RWPE2 (cell line): ENCODE measurements at regions not wholly inside any gene's neighbourhood (a gene's known extent, or its start where the extent isn't known, plus 50 kb on each side); places are given as distances from the start of the nearest gene placed in this dataset.

ENCODE experiments used
- ATAC-seq: fragments of 200-7000 bp; cut with Tn5 transposase; 3 replicates; pipeline ENCODE4 v1.9.1; 2021; ENCODE audit warnings: low read depth
- DNase-seq: peaks from one replicate; pipeline ENCODE4 v3.0.0-alpha.2; 2020; ENCODE audit warnings: low spot score
- H3K27ac ChIP-seq: fragments of 450-650 bp; 2 replicates; pipeline ENCODE4 v1.5.1; 2017; ENCODE audit warnings: mild to moderate bottlenecking; ENCODE audit not compliant: poor library complexity, severe bottlenecking
- H3K27me3 ChIP-seq: fragments of 250-450 bp; sonication (Bioruptor Pico); 2 replicates; pipeline ENCODE4 v1.5.1; 2021; ENCODE audit warnings: mild to moderate bottlenecking, moderate library complexity; ENCODE audit not compliant: insufficient read depth, poor library complexity, severe bottlenecking
- H3K36me3 ChIP-seq: fragments of 250-450 bp; sonication (Bioruptor Pico); 2 replicates; pipeline ENCODE4 v1.5.1; 2020; ENCODE audit warnings: low read depth, mild to moderate bottlenecking, moderate library complexity
- H3K4me1 ChIP-seq: fragments of 250-450 bp; sonication (Bioruptor Pico); 2 replicates; pipeline ENCODE4 v1.5.1; 2021; ENCODE audit warnings: mild to moderate bottlenecking, moderate library complexity; ENCODE audit not compliant: insufficient read depth, poor library complexity, severe bottlenecking
- H3K4me3 ChIP-seq: fragments of 250-450 bp; sonication (Bioruptor Pico); 2 replicates; pipeline ENCODE4 v1.5.1; 2021; ENCODE audit warnings: mild to moderate bottlenecking, moderate library complexity; ENCODE audit not compliant: severe bottlenecking
- H3K9me3 ChIP-seq: fragments of 250-450 bp; sonication (Bioruptor Pico); 2 replicates; pipeline ENCODE4 v1.5.1; 2021; ENCODE audit warnings: mild to moderate bottlenecking, moderate library complexity; ENCODE audit not compliant: severe bottlenecking
- CTCF ChIP-seq: fragments of 450-650 bp; IDR thresholded peaks from one replicate; pipeline ENCODE4 v1.5.1; 2017; ENCODE audit warnings: mild to moderate bottlenecking, moderate library complexity; ENCODE audit not compliant: poor library complexity, severe bottlenecking

GRCh38 chr6:121984956-121985355 lies 414.5 kb upstream of the HSF2 start:
- TF ChIP-seq CTCF: no peak
- Histone ChIP-seq H3K9me3 (no peaks in the 10 kb centered on the region), H3K36me3 (no peaks in the 10 kb centered on the region), H3K4me3 (no peak overlapping the region), H3K27me3 (no peaks in the 10 kb centered on the region), H3K27ac (no peak overlapping the region), H3K4me1 (no peaks in the 10 kb centered on the region)
- DNase-seq (no peak), ATAC-seq (no peak)

GRCh38 chr6:121993362-121993761 lies 406.1 kb upstream of the HSF2 start:
- H3K27me3 ChIP-seq: no peaks in the 10 kb centered on the region
- DNase-seq (no peak), ATAC-seq (peak; percentile 64)
- no peak overlapping the region for H3K27ac ChIP-seq
- H3K4me3 ChIP-seq: no peak overlapping the region
- no peaks in the 10 kb centered on the region for H3K36me3 ChIP-seq
- H3K9me3 ChIP-seq: no peaks in the 10 kb centered on the region
- no peak for TF ChIP-seq CTCF
- no peaks in the 10 kb centered on the region for H3K4me1 ChIP-seq

GRCh38 chr6:121994919-121995318 lies 404.5 kb upstream of the HSF2 start:
- Histone ChIP-seq H3K4me1 (no peaks in the 10 kb centered on the region), H3K36me3 (no peaks in the 10 kb centered on the region), H3K27me3 (no peaks in the 10 kb centered on the region), H3K9me3 (no peaks in the 10 kb centered on the region), H3K4me3 (no peak overlapping the region), H3K27ac (no peak overlapping the region)
- no peak for TF ChIP-seq CTCF
- no peak for DNase-seq
- ATAC-seq: no peak

- Histone ChIP-seq H3K36me3 (no peaks in the 10 kb centered on the region), H3K27ac (no peak overlapping the region), H3K9me3 (no peaks in the 10 kb centered on the region), H3K4me3 (no peak overlapping the region), H3K4me1 (no peaks in the 10 kb centered on the region), H3K27me3 (no peaks in the 10 kb centered on the region)
- no peak for DNase-seq
- no peak for TF ChIP-seq CTCF
- ATAC-seq: no peak
Measured at GRCh38 chr6:121998631-121999030, 400.8 kb upstream of the HSF2 start.

- Histone ChIP-seq H3K27me3 (no peaks in the 10 kb centered on the region), H3K4me3 (no peak overlapping the region), H3K36me3 (no peaks in the 10 kb centered on the region), H3K27ac (no peak overlapping the region), H3K4me1 (no peaks in the 10 kb centered on the region), H3K9me3 (no peaks in the 10 kb centered on the region)
- no peak for TF ChIP-seq CTCF
- ATAC-seq (no peak), DNase-seq (no peak)
Measured at GRCh38 chr6:121999456-122000065, 399.9 kb upstream of the HSF2 start.
